Skeletal muscle cell (primary cell): ENCODE measurements at regions not wholly inside any gene's neighbourhood (a gene's known extent, or its start where the extent isn't known, plus 50 kb on each side); places are given as distances from the start of the nearest gene placed in this dataset.

Source experiments
- DNase-seq: peaks from one replicate; pipeline ENCODE4 v3.0.0-alpha.2; 2010; ENCODE audit warnings: low read depth
- H3K4me3 ChIP-seq: 2 replicates; pipeline ENCODE4 v1.5.1; 2011; ENCODE audit warnings: low read depth, mild to moderate bottlenecking, control low read depth, low read length, moderate library complexity

DNA sequence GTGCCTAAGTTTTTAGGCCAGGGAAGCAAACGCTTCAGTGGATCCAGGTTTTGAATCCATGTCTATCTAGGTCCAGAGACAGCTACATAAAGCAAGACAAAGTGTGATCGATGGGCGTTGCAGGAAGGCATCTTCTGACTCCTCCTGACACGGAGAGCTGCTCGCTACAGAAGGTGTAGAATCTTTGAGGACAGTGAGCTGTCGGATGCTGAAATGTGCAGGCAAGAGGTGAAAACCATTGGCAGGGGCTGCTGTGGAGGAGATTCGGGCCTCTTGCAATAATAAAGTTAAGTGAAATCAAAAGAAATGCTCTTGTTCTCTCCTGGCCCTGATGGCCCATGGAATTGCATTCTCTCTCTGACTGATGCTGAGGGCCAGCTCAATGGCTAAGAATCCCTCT lies 336.2 kb downstream of the CYRIA start:
- no peak for DNase-seq
- no peak overlapping the region for H3K4me3 ChIP-seq

GRCh38 chr2:16328521-16329190 lies 337.0 kb downstream of the CYRIA start:
- DNase-seq = no peak
- H3K4me3 ChIP-seq = no peak overlapping the region

GRCh38 chr2:16327326-16327725 lies 338.3 kb downstream of the CYRIA start:
- no peak overlapping the region for H3K4me3 ChIP-seq
- DNase-seq = no peak

GRCh38 chr2:16326711-16327300 lies 338.8 kb downstream of the CYRIA start:
- DNase-seq = no peak
- H3K4me3 ChIP-seq = no peak overlapping the region

DNA sequence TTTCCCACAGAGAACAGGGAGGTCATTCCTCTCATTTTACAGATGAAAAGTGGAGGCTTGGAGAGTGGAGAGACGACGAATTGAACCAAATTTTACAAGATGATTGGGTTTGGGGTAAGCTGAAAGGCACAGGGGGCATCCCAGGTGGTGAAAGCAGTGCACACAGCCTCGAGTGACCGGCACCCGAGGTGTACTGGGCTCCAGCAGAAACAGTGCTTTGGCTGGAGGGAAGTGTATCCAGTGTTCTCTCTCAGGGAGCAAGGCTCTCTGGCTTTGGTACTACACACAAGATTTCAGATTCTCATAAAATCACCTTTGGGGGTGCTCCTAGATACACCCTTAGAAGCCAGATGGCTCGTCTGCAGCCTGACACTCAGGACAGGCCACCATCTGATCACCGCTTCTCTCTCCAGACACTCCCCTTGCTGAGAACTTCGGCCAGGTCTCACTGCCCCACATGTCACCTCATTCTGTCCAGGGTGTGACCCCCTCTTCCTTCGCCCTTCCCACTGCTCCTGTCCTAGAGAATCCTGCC lies 339.6 kb downstream of the CYRIA start:
- no peak overlapping the region for H3K4me3 ChIP-seq
- no peak for DNase-seq

GRCh38 chr2:16325016-16325975 lies 340.3 kb downstream of the CYRIA start:
- no peak for DNase-seq
- no peak overlapping the region for H3K4me3 ChIP-seq

DNA sequence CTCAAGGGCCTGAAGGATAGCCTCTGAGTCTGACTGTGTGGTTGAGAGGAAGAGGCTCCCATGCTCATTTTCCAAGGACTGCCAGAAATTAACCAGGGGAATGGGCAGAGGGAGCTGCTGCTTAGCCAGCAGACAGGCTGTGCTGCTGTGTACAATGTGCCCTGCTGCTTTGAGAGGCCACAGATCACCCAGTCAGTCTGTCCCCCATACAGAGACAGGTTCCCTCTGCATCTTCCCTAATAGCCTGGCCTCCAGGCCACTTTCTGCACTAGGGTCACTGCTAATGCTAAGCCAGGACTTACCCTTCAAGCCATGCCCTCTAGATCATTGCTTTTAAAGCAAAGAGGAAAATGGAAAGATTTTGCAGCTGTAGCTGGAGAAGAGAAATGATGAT lies 341.1 kb downstream of the CYRIA start:
- H3K4me3 ChIP-seq = no peak overlapping the region

DNA sequence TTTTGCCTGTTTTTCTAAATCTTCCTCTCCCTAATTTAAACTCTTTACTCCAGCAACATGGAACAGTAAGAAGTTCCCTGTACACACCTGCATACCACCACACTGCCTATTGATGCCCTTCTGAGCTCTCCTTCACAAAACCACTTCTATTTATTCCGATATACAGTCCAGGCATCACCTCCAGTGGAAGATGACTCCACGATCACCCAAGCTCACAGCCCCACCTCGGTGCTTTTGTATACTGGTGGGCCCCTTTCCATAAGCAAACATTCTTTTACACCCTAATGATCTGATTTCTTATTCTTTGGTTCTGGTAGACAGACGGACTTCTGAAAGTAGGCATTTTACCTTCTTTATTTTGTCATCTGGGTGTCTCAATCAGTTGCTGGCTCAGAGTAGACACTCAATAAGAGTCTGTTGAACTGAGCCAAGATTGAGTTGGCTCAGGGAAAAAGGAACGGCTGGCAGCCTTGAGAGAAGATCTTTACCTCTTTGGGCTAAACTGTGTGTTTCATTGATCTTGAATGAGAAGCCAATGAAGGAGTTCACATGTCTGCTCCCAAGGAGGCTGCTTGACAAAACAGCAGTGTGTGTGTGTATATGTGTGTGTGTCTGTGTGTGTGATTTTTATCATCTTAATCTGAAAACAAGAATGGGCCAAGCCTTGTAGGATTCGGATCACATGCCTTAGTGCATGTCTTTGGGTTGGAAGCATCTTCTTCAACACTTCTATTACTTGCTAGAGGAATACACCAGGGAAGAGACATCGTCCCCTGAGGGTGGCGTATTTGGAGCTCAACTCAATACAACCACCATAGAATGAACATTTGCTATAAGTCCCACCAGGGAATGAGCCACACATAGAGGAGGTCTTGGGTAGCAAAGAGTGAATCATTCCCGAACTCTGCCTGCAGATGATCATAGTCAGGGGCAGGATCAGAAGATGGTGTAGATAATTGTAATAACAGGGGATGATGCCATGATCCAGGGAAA lies 341.8 kb downstream of the CYRIA start:
- no peak overlapping the region for H3K4me3 ChIP-seq
- DNase-seq = no peak

More for the DNA sequence above, 341.1 kb downstream of the CYRIA start:
- DNase-seq = no peak

GRCh38 chr2:16323126-16323520 lies 342.5 kb downstream of the CYRIA start:
- DNase-seq = no peak
- H3K4me3 ChIP-seq = no peak overlapping the region

DNA sequence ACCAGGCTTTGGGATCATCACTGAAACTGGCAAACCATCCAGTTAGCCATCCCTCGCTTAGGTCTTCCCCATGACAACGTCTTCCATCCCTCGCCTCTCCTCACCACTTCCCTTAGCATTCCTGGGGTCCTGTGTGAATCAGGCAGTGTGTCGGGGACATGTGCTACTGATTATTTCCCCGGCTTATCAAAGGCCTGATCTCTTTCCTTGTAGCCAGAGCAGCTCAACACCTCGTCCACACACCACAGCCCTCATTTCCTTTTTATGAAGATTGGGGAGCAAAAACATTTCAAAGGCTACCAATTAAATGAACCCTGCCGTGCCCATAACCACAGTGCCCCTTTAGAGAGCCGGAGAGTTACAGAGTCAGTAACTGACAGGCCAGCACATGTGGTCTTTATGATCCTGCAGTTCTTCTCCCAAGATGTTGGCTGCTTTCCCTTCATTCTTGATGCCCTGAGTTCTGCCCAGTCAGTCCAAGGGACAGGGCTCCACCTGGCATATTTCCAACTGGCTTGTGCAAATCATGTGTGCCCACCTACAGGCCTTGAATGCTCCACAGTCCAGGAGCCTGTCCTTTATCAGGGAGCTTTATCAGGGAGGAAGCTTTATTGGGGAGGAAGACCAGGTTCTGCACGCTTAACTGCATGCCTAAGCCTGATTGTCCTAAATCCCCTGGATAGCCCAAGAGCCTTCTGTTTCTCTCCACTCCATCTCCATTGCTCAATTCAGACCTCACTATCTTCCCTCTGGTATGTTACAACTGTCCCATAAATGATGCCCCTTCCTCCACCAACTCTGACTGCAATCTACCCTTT lies 343.1 kb downstream of the CYRIA start:
- no peak for DNase-seq
- no peak overlapping the region for H3K4me3 ChIP-seq

GRCh38 chr2:16321872-16322271 lies 343.8 kb downstream of the CYRIA start:
- DNase-seq = no peak
- no peak overlapping the region for H3K4me3 ChIP-seq

GRCh38 chr2:16321256-16321655 lies 344.4 kb downstream of the CYRIA start:
- no peak for DNase-seq
- no peak overlapping the region for H3K4me3 ChIP-seq

DNA sequence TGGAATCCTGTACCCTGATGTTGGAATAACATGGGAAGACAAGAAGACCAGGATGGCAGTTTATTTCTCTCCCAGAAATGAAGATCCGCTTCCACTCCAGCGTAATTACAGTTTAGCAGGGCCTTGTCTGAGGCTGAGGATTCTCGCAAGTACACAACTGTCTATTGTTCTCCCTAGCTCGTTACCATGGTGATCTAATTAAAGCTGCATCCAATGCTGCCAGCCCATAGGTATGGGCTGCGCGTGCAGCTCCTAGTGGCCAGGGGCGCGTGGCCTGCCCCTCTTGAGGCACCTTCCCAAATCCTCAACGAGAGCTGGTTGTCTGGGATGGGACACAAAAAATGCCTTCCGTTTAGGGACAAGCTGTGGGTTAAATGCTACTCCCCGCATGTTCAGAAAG lies 344.9 kb downstream of the CYRIA start:
- H3K4me3 ChIP-seq = no peak overlapping the region
- no peak for DNase-seq

DNA sequence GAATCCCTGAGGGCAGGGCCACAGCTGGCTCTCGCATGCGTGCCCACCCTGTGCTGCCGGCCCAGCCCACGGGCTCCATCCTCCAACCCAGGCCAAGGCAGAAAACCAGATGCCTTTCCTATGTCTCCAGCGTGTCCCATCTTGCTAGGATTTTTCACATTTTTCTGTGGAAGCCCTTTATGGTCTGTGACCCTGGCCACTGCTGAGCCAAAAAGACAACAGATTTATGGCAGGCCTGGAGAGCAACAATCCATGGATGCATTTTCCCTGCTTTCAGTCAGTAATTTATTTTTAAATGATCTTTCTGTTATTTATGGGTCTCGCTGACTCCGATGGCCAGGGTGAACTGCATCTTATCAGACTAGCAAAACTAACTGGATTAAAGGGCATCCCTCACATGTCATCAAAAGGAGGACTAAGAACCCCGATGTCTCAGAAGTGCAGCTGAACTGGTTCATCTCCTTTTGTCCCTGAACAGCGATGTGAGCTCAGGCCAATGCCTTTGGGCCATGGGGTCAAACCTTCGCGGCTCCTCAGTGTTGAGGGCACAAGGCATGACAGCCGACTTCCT lies 346.0 kb downstream of the CYRIA start:
- no peak for DNase-seq
- H3K4me3 ChIP-seq = no peak overlapping the region

DNA sequence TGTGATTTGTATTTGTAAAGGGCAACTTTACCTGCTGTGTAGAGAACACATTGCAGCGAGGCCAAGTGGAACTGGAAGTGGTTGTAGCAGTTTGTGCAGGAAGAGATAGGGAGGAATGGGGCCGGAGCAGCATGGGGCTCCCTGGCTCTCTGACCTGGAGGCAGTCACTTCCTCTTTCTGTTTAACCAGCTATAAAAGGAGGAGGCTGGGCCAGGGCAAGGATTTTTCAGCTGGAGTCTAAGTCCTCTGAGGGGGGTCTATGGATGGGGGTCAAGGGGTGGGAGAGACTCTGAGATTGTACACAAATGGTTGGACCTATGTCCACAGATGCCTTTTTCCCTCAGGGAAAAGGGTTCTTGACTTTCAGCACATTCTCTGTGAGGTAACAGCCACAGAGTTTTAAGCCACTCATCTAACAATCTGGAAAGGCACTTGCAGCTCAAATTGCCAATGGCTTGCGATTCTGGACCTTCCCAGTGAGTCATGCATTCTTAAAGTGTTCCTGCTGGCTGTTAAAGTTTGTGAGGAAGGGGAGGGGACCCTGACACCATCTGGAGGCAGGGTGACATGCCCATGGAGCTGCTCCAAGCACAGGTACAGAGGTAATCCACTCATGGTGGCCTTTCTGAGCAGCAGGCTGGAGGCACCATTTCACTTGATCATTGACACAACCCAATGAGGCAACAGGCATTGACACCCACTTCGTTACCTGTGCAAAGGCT lies 347.0 kb downstream of the CYRIA start:
- H3K4me3 ChIP-seq = no peak overlapping the region
- no peak for DNase-seq

- H3K4me3 ChIP-seq = no peak overlapping the region
- DNase-seq = no peak
Observed at GRCh38 chr2:16318051-16318450, 347.6 kb downstream of the CYRIA start.

DNA sequence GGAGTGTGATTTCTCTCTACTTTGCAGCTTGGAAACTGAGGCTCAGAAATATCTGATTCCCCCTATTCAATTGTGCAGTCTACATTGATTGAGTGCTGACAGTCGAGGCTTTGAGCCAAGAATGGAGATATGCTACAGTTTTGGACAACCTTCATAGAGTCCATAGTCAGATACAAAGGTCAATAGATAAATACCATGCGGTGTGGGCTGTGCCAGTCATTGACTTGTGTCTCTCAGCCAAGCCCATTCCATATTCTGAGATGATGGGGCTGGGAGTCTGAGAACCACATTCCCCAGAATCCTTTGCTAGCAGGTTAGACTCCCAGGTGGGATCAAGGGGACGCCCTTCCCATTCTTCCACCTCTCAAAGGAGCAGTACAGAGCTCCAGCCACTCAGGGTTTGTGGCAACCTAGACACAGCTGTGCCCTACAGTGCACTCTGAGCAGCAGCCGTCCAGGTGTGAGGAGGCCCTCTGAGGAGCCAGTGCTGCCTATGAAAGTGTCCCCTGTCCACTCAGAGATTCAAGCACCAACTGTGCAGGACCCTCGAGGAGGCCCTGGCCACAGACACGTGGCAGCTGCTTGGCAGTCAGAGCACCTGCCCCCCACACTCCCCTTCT lies 348.3 kb downstream of the CYRIA start:
- DNase-seq = no peak
- H3K4me3 ChIP-seq = no peak overlapping the region
